AG04450 (cell line): ENCODE measurements at regions not wholly inside any gene's neighbourhood (a gene's known extent, or its start where the extent isn't known, plus 50 kb on each side); places are given as distances from the start of the nearest gene placed in this dataset.

Experiments used
- CTCF ChIA-PET: fragments of 300-600, 350-600 bp; formaldehyde crosslinking; extraction: SDS; loops from one replicate; lab custom pipeline; 2022; ENCODE audit warnings: antibody characterized with exemption, inconsistent platforms; lab: Charles Lee
- POLR2A ChIA-PET: fragments of 350-600 bp; formaldehyde crosslinking; extraction: SDS; loops from one replicate; lab custom pipeline; 2021; ENCODE audit warnings: antibody characterized with exemption, inconsistent platforms; lab: Yijun Ruan, JAX
- DNase-seq: peaks from one replicate; pipeline ENCODE4 v3.0.0-alpha.2; 2011; ENCODE audit warnings: low read depth, low spot score
- H3K27ac ChIP-seq: one replicate; pipeline ENCODE4 v1.5.1; 2012; ENCODE audit warnings: low read depth, low read length, control low read depth
- H3K27me3 ChIP-seq: one replicate; pipeline ENCODE4 v1.6.0; 2012; ENCODE audit warnings: low read length; ENCODE audit not compliant: control insufficient read depth, insufficient read depth
- H3K4me3 ChIP-seq: 2 replicates; pipeline ENCODE4 v1.5.1; 2011; ENCODE audit warnings: mild to moderate bottlenecking, low read depth, low read length, control low read depth
- H3K9me3 ChIP-seq: 2 replicates; pipeline ENCODE4 v1.5.1; 2012; ENCODE audit warnings: low read length; ENCODE audit not compliant: control insufficient read depth, insufficient read depth
- CTCF ChIP-seq: IDR thresholded peaks from 2 replicates; pipeline ENCODE4 v1.5.1; 2011; ENCODE audit warnings: low read depth, low read length, control low read depth, inconsistent platforms

DNA sequence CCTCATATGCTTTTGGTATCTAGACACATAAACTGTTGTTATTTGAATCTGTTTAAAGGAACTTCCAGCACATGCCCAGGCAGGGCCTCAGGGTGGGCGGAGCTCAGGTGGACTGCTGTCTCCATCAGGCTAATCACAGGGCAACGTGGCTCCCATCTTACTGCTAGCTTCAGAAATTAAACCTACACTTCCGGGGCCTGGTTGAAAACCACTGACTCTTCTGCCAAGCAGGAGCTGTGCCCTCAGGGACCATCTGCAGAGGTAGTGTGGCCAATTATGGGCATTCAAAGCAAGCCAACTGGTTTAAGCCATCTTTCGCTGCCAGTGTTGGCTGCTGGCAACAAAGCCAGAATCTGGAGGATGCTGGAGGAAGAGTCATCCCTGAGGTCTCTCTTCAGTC, 97.5 kb downstream of the TMX1 start:
- Histone ChIP-seq H3K27ac (no peak overlapping the region), H3K27me3 (no peaks in the 10 kb centered on the region), H3K9me3 (no peaks in the 10 kb centered on the region), H3K4me3 (no peak overlapping the region)
- CTCF ChIA-PET, result no interaction called here
- POLR2A ChIA-PET, result no interaction called here
- DNase-seq, result no peak
- TF ChIP-seq CTCF, result no peak

DNA sequence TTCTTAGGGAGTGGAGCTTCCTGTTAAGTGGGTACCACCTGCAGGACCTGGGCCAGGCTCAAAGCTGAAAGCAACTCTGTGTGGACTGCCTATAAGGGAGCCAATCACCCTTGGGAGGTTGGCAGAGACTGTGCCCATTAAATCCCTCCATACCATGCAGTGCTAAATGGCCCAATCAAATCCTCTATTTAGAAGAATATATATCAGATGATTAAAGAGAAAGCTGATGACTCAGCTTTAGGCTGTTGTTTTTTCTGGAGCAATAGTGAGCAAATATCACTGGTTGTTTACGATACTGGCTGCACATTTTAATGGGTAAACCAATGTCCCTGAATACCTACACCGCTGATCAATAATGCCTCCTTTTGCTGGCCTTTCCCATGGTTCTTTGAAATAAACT, 101.3 kb downstream of the TMX1 start:
- H3K9me3 ChIP-seq, result no peaks in the 10 kb centered on the region
- POLR2A ChIA-PET, result no interaction called here
- CTCF ChIA-PET, result interaction anchor here (1.2 kb wide), 1 partner anchor 59 kb away, joined by 3 read pairs; no protein-coding TSS in a partner anchor
- no peak overlapping the region for H3K27ac ChIP-seq
- DNase-seq, result no peak
- H3K4me3 ChIP-seq, result no peak overlapping the region
- no peak for TF ChIP-seq CTCF
- no peaks in the 10 kb centered on the region for H3K27me3 ChIP-seq

DNA sequence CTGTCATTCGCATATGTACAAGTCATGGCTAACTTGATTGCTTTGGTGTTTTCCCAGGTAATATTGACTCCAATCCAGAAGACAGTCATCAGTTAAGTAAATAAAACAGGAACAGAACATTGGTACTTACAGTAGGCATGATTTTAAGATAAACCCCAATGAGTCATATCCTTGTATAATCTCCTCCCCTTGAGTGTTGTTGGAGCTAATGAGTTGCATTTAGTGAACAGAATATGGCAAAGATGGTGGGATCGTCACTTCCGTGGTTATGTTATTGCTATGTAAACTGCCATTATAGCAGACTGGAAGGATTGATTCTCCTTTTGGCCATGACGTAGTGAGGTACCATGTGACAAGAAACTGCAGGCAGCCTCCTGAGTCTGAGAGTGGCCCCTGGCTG, 102.2 kb downstream of the TMX1 start:
- TF ChIP-seq CTCF, result no peak
- Histone ChIP-seq H3K27me3 (no peaks in the 10 kb centered on the region), H3K27ac (no peak overlapping the region), H3K4me3 (no peak overlapping the region), H3K9me3 (peaks cover 7% of the 10 kb centered on the region)
- no peak for DNase-seq
- CTCF ChIA-PET, result no interaction called here
- POLR2A ChIA-PET, result no interaction called here

- ChIA-PET POLR2A (no interaction called here), CTCF (no interaction called here)
- no peak overlapping the region for H3K4me3 ChIP-seq
- H3K27me3 ChIP-seq, result no peaks in the 10 kb centered on the region
- no peak overlapping the region for H3K27ac ChIP-seq
- H3K9me3 ChIP-seq, result peaks cover 6% of the 10 kb centered on the region
- no peak for TF ChIP-seq CTCF
- no peak for DNase-seq
These were observed 112.0 kb downstream of the TMX1 start for GRCh38 chr14:51351997-51352396.

- CTCF ChIA-PET, result no interaction called here
- TF ChIP-seq CTCF, result no peak
- no peak for DNase-seq
- Histone ChIP-seq H3K27ac (no peak overlapping the region), H3K9me3 (peaks cover 3% of the 10 kb centered on the region; the same call in 1 of the 2 replicates), H3K4me3 (no peak overlapping the region), H3K27me3 (no peaks in the 10 kb centered on the region)
- POLR2A ChIA-PET, result no interaction called here
These were observed 113.9 kb downstream of the TMX1 start for GRCh38 chr14:51353901-51354300.
